Right atrium auricular region (tissue), 2 donors: ENCODE measurements at regions not wholly inside any gene's neighbourhood (a gene's known extent, or its start where the extent isn't known, plus 50 kb on each side); places are given as distances from the start of the nearest gene placed in this dataset.

ENCODE experiments used
- DNase-seq: peaks from one replicate; pipeline ENCODE4 v3.0.0-alpha.2; 2019; ENCODE audit warnings: low spot score
- H3K27ac ChIP-seq, 2 donors: fragments of 200-600 bp; sonication (generic); 1 replicate in 1 of 2; 2 replicates in 1 of 2; pipeline ENCODE4 v1.5.1; 2016 to 2019
- H3K27me3 ChIP-seq, 2 donors: fragments of 200-600 bp; sonication (generic); one replicate each; pipeline versions ENCODE4 v1.5.1 to v1.6.0; 2017 to 2019
- H3K36me3 ChIP-seq: fragments of 200-600 bp; sonication (generic); one replicate; pipeline ENCODE4 v1.5.1; 2016
- H3K4me1 ChIP-seq, 2 donors: fragments of 200-600 bp; sonication (generic); one replicate each; pipeline versions ENCODE4 v1.5.1 to v1.6.0; 2017 to 2019
- H3K4me3 ChIP-seq, 2 donors: fragments of 200-600 bp; sonication (generic); 1 replicate in 1 of 2; 2 replicates in 1 of 2; pipeline ENCODE4 v1.5.1; 2017 to 2019; ENCODE audit warnings: mild to moderate bottlenecking in 1 of 2, moderate library complexity in 1 of 2
- H3K9me3 ChIP-seq, 2 donors: fragments of 200-600 bp; sonication (generic); one replicate each; pipeline ENCODE4 v1.5.1; 2019
- CTCF ChIP-seq, 2 donors: fragments of 200-600 bp; sonication (generic); IDR thresholded peaks; one replicate each; pipeline ENCODE4 v1.5.1; 2019; ENCODE audit warnings: antibody characterized with exemption in 2 of 2

GRCh38 chr7:116394106-116394505 lies 105.4 kb upstream of the CAV2 start:
- H3K36me3 ChIP-seq: no peaks in the 10 kb centered on the region
- peaks cover 0 to 35% of the 10 kb centered on the region in 2 donors for H3K4me1 ChIP-seq
- H3K9me3 ChIP-seq: peaks cover 0 to 6% of the 10 kb centered on the region in 2 donors
- no peak for DNase-seq
- no peak for TF ChIP-seq CTCF (IDR thresholded peaks at IDR 0.05)
- H3K27me3 ChIP-seq: no peaks in the 10 kb centered on the region
- peak overlapping the region; percentile 25 to 59 for H3K27ac ChIP-seq
- no peak overlapping the region for H3K4me3 ChIP-seq

- no peak for DNase-seq
- Histone ChIP-seq H3K4me3 (no peak overlapping the region), H3K9me3 (peaks cover 0 to 6% of the 10 kb centered on the region in 2 donors), H3K4me1 (peaks cover 0 to 47% of the 10 kb centered on the region in 2 donors), H3K27ac (peak overlapping the region in 1 of 2 donors; percentile 3), H3K27me3 (no peaks in the 10 kb centered on the region), H3K36me3 (no peaks in the 10 kb centered on the region)
- no peak for TF ChIP-seq CTCF (IDR thresholded peaks at IDR 0.05)
Observed at GRCh38 chr7:116395141-116395791, 104.3 kb upstream of the CAV2 start.

- peaks cover 0 to 6% of the 10 kb centered on the region in 2 donors for H3K9me3 ChIP-seq
- no peaks in the 10 kb centered on the region for H3K27me3 ChIP-seq
- TF ChIP-seq CTCF (IDR thresholded peaks at IDR 0.05): no peak
- no peak overlapping the region for H3K4me3 ChIP-seq
- no peak for DNase-seq
- no peak overlapping the region for H3K27ac ChIP-seq
- no peaks in the 10 kb centered on the region for H3K36me3 ChIP-seq
- peaks cover 0 to 44% of the 10 kb centered on the region in 2 donors for H3K4me1 ChIP-seq
Observed at GRCh38 chr7:116398672-116399071, 100.9 kb upstream of the CAV2 start.

GRCh38 chr7:116399819-116400218 lies 99.7 kb upstream of the CAV2 start:
- no peak for TF ChIP-seq CTCF (IDR thresholded peaks at IDR 0.05)
- H3K4me1 ChIP-seq: peaks cover 0 to 43% of the 10 kb centered on the region in 2 donors

GRCh38 chr7:116400522-116400921 lies 99.0 kb upstream of the CAV2 start:
- DNase-seq: no peak
- no peak for TF ChIP-seq CTCF (IDR thresholded peaks at IDR 0.05)
- Histone ChIP-seq H3K27ac (no peak overlapping the region), H3K4me3 (no peak overlapping the region), H3K9me3 (peaks cover 0 to 6% of the 10 kb centered on the region in 2 donors), H3K27me3 (no peaks in the 10 kb centered on the region), H3K4me1 (peaks cover 0 to 36% of the 10 kb centered on the region in 2 donors), H3K36me3 (no peaks in the 10 kb centered on the region)

More at GRCh38 chr7:116399819-116400218, 99.7 kb upstream of the CAV2 start:
- H3K9me3 ChIP-seq: peaks cover 0 to 6% of the 10 kb centered on the region in 2 donors
- H3K4me3 ChIP-seq: no peak overlapping the region
- no peaks in the 10 kb centered on the region for H3K36me3 ChIP-seq
- H3K27ac ChIP-seq: no peak overlapping the region
- no peak for DNase-seq
- H3K27me3 ChIP-seq: no peaks in the 10 kb centered on the region

- no peaks in the 10 kb centered on the region for H3K27me3 ChIP-seq
- no peak overlapping the region for H3K4me3 ChIP-seq
- no peak overlapping the region for H3K27ac ChIP-seq
- DNase-seq: no peak
- no peaks in the 10 kb centered on the region for H3K36me3 ChIP-seq
- no peak for TF ChIP-seq CTCF (IDR thresholded peaks at IDR 0.05)
- H3K4me1 ChIP-seq: peaks cover 0 to 33% of the 10 kb centered on the region in 2 donors
- peaks cover 0 to 6% of the 10 kb centered on the region in 2 donors for H3K9me3 ChIP-seq
Observed at GRCh38 chr7:116401711-116402110, 97.8 kb upstream of the CAV2 start.
